ENCODE measurements at regions not wholly inside any gene's neighbourhood (a gene's known extent, or its start where the extent isn't known, plus 50 kb on each side); places are given as distances from the start of the nearest gene placed in this dataset.

DNA sequence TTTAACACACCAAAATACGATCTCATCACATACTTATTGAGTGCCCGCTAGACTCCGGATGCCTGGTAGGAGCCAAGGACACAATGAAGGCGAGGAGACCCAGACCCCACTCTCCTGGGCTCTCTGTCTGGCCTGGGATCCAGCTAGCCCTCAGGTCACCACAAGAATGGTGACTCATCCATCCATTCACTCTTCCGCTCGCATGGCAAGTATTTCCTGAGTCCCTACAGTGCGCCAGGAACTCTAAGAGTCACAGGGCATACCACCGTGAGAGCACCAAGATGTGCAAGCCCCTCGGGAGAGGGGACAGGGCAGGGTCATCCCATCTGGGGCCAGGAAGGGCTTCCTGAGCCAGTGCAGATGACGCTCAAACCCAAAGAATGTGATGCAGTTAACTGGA lies 101.6 kb upstream of the PRR20G start:
- no peak overlapping the region for H3K4me3 ChIP-seq
- no peaks in the 10 kb centered on the region for H3K9me3 ChIP-seq (replicated peaks in 1 of 3)
- H3K27ac ChIP-seq, result no peak overlapping the region
- H3K36me3 ChIP-seq (replicated peaks in 1 of 2), result no peaks in the 10 kb centered on the region
- intact Hi-C loops (cut with DNase I), result no loop called here
- DNase-seq, result no peak
- H3K27me3 ChIP-seq, result peaks cover 11% of the 10 kb centered on the region
- no peaks in the 10 kb centered on the region for H3K4me1 ChIP-seq (replicated peaks in 1 of 2)
- WGBS, 4 donors, result 75 to 85% (median 80%) methylated on average over 10 of the region's 10 CpGs
- TF ChIP-seq, protein P1, sequence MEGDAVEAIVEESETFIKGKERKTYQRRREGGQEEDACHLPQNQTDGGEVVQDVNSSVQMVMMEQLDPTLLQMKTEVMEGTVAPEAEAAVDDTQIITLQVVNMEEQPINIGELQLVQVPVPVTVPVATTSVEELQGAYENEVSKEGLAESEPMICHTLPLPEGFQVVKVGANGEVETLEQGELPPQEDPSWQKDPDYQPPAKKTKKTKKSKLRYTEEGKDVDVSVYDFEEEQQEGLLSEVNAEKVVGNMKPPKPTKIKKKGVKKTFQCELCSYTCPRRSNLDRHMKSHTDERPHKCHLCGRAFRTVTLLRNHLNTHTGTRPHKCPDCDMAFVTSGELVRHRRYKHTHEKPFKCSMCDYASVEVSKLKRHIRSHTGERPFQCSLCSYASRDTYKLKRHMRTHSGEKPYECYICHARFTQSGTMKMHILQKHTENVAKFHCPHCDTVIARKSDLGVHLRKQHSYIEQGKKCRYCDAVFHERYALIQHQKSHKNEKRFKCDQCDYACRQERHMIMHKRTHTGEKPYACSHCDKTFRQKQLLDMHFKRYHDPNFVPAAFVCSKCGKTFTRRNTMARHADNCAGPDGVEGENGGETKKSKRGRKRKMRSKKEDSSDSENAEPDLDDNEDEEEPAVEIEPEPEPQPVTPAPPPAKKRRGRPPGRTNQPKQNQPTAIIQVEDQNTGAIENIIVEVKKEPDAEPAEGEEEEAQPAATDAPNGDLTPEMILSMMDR (IDR thresholded peaks at IDR 0.05), result no peak
- no peak for TF ChIP-seq POLR2A (IDR thresholded peaks at IDR 0.05)

DNA sequence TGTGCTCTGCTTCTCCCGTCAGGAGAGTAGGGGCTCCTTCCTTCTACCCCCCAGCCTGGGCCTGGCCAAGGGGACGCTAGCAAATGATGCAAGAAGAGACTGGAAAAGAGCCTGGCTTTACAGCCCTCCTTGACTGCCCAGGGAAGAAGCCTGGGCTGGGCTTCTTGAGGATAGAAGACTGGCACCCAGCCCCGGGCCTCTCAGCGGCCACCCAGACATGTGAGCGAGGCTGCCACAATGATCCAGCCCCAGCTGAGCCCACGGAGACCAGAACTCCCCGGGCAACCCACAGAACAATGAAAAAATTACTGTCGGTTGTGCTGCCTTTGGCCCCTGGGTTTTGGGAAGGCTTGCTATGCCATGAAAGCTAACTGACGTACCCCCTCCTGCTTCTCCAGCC lies 100.6 kb upstream of the PRR20G start:
- Histone ChIP-seq H3K36me3 (replicated peaks in 1 of 2) (no peaks in the 10 kb centered on the region), H3K4me3 (no peak overlapping the region), H3K27ac (no peak overlapping the region), H3K9me3 (replicated peaks in 1 of 3) (no peaks in the 10 kb centered on the region), H3K4me1 (replicated peaks in 1 of 2) (no peaks in the 10 kb centered on the region), H3K27me3 (peaks cover 11% of the 10 kb centered on the region)
- WGBS, 4 donors, result 62 to 79% (median 72%) methylated on average over 3 to 9 of the region's 9 CpGs
- TF ChIP-seq, protein P1 (IDR thresholded peaks at IDR 0.05), result no peak
- TF ChIP-seq POLR2A (IDR thresholded peaks at IDR 0.05), result no peak
- DNase-seq, result no peak
- intact Hi-C loops (cut with DNase I), result no loop called here

DNA sequence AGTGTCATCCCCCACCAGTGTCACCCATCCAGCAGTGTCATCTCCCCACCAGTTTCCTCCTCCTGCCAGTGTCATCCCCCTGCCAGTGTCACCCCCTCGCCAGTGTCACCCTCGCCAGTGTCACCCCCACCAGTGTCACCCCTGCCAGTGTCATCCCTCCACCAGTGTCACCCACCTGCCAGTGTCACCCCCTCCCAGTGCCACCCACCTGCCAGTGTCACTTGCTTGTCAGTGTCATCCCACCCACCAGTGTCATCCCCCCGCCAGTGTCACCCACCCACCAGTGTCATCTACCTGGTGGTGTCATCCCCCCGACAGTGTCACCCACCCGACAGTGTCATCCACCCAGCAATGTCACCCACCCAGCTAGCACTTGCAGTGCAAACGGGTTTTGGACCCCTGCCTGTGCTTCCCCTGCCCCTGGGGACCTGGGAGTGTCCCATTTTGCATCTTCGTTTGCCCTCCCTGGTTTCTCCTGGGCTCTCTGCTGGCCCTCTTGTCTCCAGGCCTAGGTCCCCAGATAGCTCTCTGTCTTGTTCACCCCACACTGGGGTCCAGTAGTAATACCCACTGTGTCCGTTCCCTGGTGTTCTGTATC lies 99.8 kb upstream of the PRR20G start:
- no peak for DNase-seq
- intact Hi-C loops (cut with DNase I), result no loop called here
- no peak for TF ChIP-seq POLR2A (IDR thresholded peaks at IDR 0.05)
- TF ChIP-seq, protein P1 (IDR thresholded peaks at IDR 0.05), result no peak
- Histone ChIP-seq H3K4me1 (replicated peaks in 1 of 2) (no peaks in the 10 kb centered on the region), H3K27me3 (peaks cover 11% of the 10 kb centered on the region), H3K9me3 (replicated peaks in 1 of 3) (no peaks in the 10 kb centered on the region), H3K27ac (no peak overlapping the region), H3K4me3 (no peak overlapping the region), H3K36me3 (replicated peaks in 1 of 2) (no peaks in the 10 kb centered on the region)
- WGBS, 4 donors, result 65 to 86% (median 75%) methylated on average over 5 to 8 of the region's 8 CpGs

GRCh38 chr3:127387119-127387518 lies 99.3 kb upstream of the PRR20G start:
- no peaks in the 10 kb centered on the region for H3K36me3 ChIP-seq (replicated peaks in 1 of 2)
- no peak overlapping the region for H3K4me3 ChIP-seq
- intact Hi-C loops (cut with DNase I), result no loop called here
- H3K27ac ChIP-seq, result no peak overlapping the region
- TF ChIP-seq, protein P1 (IDR thresholded peaks at IDR 0.05), result no peak
- no peak for TF ChIP-seq POLR2A (IDR thresholded peaks at IDR 0.05)
- no peaks in the 10 kb centered on the region for H3K9me3 ChIP-seq (replicated peaks in 1 of 3)
- DNase-seq, result no peak
- 81 to 92% (median 88%) methylated on average over 3 to 8 of the region's 8 CpGs for WGBS, 4 donors
- H3K4me1 ChIP-seq (replicated peaks in 1 of 2), result no peaks in the 10 kb centered on the region
- H3K27me3 ChIP-seq, result peaks cover 11% of the 10 kb centered on the region
